ENCODE measurements at regions not wholly inside any gene's neighbourhood (a gene's known extent, or its start where the extent isn't known, plus 50 kb on each side); places are given as distances from the start of the nearest gene placed in this dataset.

DNA sequence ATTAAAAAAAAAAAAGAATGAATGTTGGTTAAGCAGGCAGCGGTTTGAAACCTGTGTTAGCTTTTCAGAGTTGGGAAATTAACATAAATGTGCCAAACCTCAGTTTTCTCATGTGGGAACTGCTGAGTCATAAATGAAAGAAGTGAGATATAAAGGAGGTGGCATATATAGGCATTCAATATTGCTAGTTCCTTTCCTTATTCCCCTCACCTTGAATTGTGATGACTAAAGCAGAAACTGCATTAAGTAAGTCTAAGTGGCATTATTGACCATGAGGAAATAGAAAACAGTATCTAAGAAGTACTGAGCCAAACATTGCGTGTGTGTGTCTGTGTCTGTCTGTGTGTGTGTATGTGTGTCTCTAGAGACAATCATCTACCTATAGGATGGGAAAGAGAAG, 691.2 kb downstream of the TLR4 start:
- no peak overlapping the region for H3K4me3 Mint-ChIP-seq
- H3K4me1 Mint-ChIP-seq = no peaks in the 10 kb centered on the region
- no peaks in the 10 kb centered on the region for H3K36me3 Mint-ChIP-seq
- no peaks in the 10 kb centered on the region for H3K27me3 Mint-ChIP-seq
- ATAC-seq (ENCODE audit: low read depth in 2 of 2) (no peak), DNase-seq (no peak)
- H3K27ac Mint-ChIP-seq = no peak overlapping the region
- no peaks in the 10 kb centered on the region for H3K9me3 Mint-ChIP-seq

DNA sequence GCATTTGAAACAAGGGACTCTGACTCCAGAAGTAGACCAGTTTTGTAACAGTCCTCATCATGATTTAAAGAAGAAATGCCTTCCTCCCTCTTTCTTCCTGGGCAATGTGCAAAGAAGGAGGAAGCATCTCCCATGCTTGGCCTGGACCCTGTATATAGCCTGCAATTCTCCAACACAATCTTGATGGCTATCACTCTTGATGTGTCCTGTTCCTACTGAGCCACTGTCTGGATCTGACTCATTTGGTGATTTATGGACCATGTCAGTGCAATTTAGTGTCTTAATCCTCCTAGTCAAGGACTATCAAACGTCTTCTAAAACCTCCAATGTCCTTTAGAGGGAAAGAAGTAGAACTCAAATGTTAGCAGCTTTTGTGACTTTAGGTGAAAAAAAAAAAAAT, 697.3 kb downstream of the TLR4 start:
- Mint-ChIP-seq H3K27ac (no peak overlapping the region), H3K4me3 (no peak overlapping the region), H3K36me3 (no peaks in the 10 kb centered on the region), H3K4me1 (no peaks in the 10 kb centered on the region), H3K27me3 (peaks cover 0 to 6% (median 0%) of the 10 kb centered on the region in 3 donors), H3K9me3 (no peaks in the 10 kb centered on the region)
- DNase-seq = no peak
- ATAC-seq (ENCODE audit: low read depth in 2 of 2) = no peak

GRCh38 chr9:118414676-118415075, 710.5 kb downstream of the TLR4 start:
- ATAC-seq (ENCODE audit: low read depth in 2 of 2) (no peak), DNase-seq (no peak)
- H3K27ac Mint-ChIP-seq = no peak overlapping the region
- H3K36me3 Mint-ChIP-seq = no peaks in the 10 kb centered on the region
- H3K27me3 Mint-ChIP-seq = peaks cover 0 to 4% (median 0%) of the 10 kb centered on the region in 3 donors
- H3K4me3 Mint-ChIP-seq = no peak overlapping the region
- H3K4me1 Mint-ChIP-seq = no peaks in the 10 kb centered on the region
- peaks cover 0 to 4% (median 0%) of the 10 kb centered on the region in 7 donors for H3K9me3 Mint-ChIP-seq

- Mint-ChIP-seq H3K27me3 (peaks cover 0 to 4% (median 0%) of the 10 kb centered on the region in 3 donors), H3K4me3 (no peak overlapping the region), H3K27ac (no peak overlapping the region), H3K4me1 (no peaks in the 10 kb centered on the region), H3K9me3 (peaks cover 0 to 2% (median 0%) of the 10 kb centered on the region in 7 donors), H3K36me3 (no peaks in the 10 kb centered on the region)
- DNase-seq = no peak
- ATAC-seq (ENCODE audit: low read depth in 2 of 2) = no peak
Observed at GRCh38 chr9:118418887-118419565, 714.8 kb downstream of the TLR4 start.

DNA sequence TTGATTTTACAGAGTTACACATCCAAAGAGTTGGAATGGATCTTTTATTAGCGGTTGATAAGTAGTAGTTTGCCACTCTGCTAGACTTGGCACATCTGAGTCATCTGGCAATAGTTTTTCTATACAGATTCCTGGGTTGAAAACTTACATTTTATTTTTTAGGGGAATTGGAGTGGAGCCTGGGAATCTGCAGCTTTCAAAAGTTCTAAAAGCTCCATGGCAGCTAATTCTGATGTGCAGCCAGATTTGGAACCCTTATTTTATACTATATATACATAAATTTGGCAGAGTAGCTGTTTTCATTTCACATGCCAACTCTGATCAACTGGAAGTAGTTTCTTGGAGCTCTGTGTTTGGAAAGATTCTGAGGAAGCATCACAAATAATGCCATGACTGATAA, 715.5 kb downstream of the TLR4 start:
- H3K9me3 Mint-ChIP-seq = peaks cover 0 to 2% (median 0%) of the 10 kb centered on the region in 7 donors
- H3K36me3 Mint-ChIP-seq = no peaks in the 10 kb centered on the region
- no peak overlapping the region for H3K27ac Mint-ChIP-seq
- no peak overlapping the region for H3K4me3 Mint-ChIP-seq
- DNase-seq (no peak), ATAC-seq (ENCODE audit: low read depth in 2 of 2) (no peak)
- no peaks in the 10 kb centered on the region for H3K4me1 Mint-ChIP-seq
- H3K27me3 Mint-ChIP-seq = peaks cover 0 to 4% (median 0%) of the 10 kb centered on the region in 3 donors

- Mint-ChIP-seq H3K4me1 (no peaks in the 10 kb centered on the region), H3K36me3 (no peaks in the 10 kb centered on the region), H3K27me3 (peaks cover 0 to 4% (median 0%) of the 10 kb centered on the region in 3 donors), H3K9me3 (peaks cover 0 to 4% (median 0%) of the 10 kb centered on the region in 7 donors), H3K4me3 (no peak overlapping the region), H3K27ac (no peak overlapping the region)
- ATAC-seq (ENCODE audit: low read depth in 2 of 2) (no peak), DNase-seq (no peak)
Observed at GRCh38 chr9:118422508-118422907, 718.3 kb downstream of the TLR4 start.

DNA sequence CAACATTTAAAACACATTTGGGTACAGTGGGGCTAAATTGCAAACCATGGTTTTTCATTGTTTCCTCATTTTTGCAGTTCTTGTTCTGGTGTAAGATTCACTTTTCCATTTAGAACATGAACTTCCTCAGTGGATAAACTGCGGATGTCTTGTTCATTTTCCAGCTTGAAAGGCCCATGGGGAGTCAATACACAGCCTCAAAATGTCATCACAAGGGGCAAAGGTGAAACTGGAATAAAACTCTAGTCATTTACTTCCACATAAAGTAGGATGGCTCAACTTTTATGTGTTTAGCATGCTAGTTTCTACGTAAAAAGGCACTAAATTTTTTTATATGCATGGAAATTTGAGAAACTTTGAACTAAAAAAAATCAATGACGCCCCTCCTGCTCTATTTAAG, 718.8 kb downstream of the TLR4 start:
- H3K27me3 Mint-ChIP-seq = peaks cover 0 to 4% (median 0%) of the 10 kb centered on the region in 3 donors
- no peak overlapping the region for H3K27ac Mint-ChIP-seq
- DNase-seq = no peak
- ATAC-seq (ENCODE audit: low read depth in 2 of 2) = no peak
- H3K36me3 Mint-ChIP-seq = no peaks in the 10 kb centered on the region
- H3K9me3 Mint-ChIP-seq = peaks cover 0 to 4% (median 0%) of the 10 kb centered on the region in 7 donors
- H3K4me1 Mint-ChIP-seq = no peaks in the 10 kb centered on the region
- no peak overlapping the region for H3K4me3 Mint-ChIP-seq

- Mint-ChIP-seq H3K36me3 (no peaks in the 10 kb centered on the region), H3K27ac (no peak overlapping the region), H3K9me3 (peaks cover 0 to 2% (median 0%) of the 10 kb centered on the region in 7 donors), H3K4me1 (no peaks in the 10 kb centered on the region), H3K4me3 (no peak overlapping the region), H3K27me3 (peaks cover 0 to 2% (median 0%) of the 10 kb centered on the region in 3 donors)
- no peak for DNase-seq
- no peak for ATAC-seq (ENCODE audit: low read depth in 2 of 2)
Observed at GRCh38 chr9:118423721-118424120, 719.5 kb downstream of the TLR4 start.

DNA sequence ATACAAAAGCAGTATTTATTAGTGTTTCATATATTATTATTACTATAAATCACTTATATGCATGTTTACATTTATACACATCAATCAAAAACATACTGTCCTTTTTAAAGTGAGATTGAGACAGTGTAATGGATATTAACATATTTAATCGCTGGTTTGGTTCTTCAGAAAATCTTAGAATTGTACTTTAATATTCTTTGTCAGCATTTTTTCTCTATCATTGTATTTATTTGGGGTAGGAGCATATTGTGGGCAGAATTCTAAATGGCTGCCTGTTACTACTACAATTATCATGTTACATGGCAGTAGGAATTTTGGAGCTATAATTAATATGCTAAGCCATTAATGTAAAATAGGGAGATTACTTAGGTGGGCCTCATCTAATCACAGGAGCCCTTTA, 722.6 kb downstream of the TLR4 start:
- no peaks in the 10 kb centered on the region for H3K4me1 Mint-ChIP-seq
- DNase-seq (no peak), ATAC-seq (ENCODE audit: low read depth in 2 of 2) (no peak)
- peaks cover 0 to 6% (median 0%) of the 10 kb centered on the region in 7 donors for H3K9me3 Mint-ChIP-seq
- no peak overlapping the region for H3K4me3 Mint-ChIP-seq
- no peak overlapping the region for H3K27ac Mint-ChIP-seq
- H3K36me3 Mint-ChIP-seq = no peaks in the 10 kb centered on the region
- peaks cover 0 to 4% (median 0%) of the 10 kb centered on the region in 3 donors for H3K27me3 Mint-ChIP-seq

- Mint-ChIP-seq H3K9me3 (peaks cover 0 to 2% (median 0%) of the 10 kb centered on the region in 7 donors), H3K4me3 (no peak overlapping the region), H3K36me3 (no peaks in the 10 kb centered on the region), H3K27ac (no peak overlapping the region), H3K4me1 (no peaks in the 10 kb centered on the region), H3K27me3 (peaks cover 0 to 3% (median 0%) of the 10 kb centered on the region in 3 donors)
- ATAC-seq (ENCODE audit: low read depth in 2 of 2) (no peak), DNase-seq (no peak)
Observed at GRCh38 chr9:118438810-118439209, 734.6 kb downstream of the TLR4 start.

- H3K4me3 Mint-ChIP-seq = no peak overlapping the region
- H3K36me3 Mint-ChIP-seq = no peaks in the 10 kb centered on the region
- no peaks in the 10 kb centered on the region for H3K4me1 Mint-ChIP-seq
- ATAC-seq (ENCODE audit: low read depth in 2 of 2) (no peak), DNase-seq (no peak)
- H3K9me3 Mint-ChIP-seq = peaks cover 0 to 2% (median 0%) of the 10 kb centered on the region in 7 donors
- peaks cover 0 to 3% (median 0%) of the 10 kb centered on the region in 3 donors for H3K27me3 Mint-ChIP-seq
- no peak overlapping the region for H3K27ac Mint-ChIP-seq
Observed at GRCh38 chr9:118439441-118439840, 735.2 kb downstream of the TLR4 start.

DNA sequence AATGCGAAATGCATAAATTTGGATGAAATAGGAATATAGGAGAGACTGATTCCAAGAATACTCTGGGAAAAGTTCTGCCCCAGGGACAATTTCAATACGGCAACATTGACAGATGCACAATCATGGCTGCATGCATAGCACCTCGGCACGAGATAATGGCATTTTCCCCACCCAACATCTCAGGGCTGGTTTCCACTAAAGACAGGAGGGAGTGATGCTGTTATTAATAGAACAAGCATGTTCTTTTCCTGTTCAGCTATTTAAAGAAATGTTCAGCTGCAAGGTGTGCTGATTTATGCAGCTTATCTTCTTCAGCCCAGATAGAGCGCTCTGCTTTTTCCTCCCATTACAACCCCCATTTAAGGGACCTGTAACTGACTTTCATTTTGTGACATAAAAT, 740.2 kb downstream of the TLR4 start:
- Mint-ChIP-seq H3K36me3 (no peaks in the 10 kb centered on the region), H3K27me3 (no peaks in the 10 kb centered on the region), H3K9me3 (no peaks in the 10 kb centered on the region), H3K4me1 (no peaks in the 10 kb centered on the region), H3K27ac (no peak overlapping the region), H3K4me3 (no peak overlapping the region)
- DNase-seq = no peak
- ATAC-seq (ENCODE audit: low read depth in 2 of 2) = no peak

DNA sequence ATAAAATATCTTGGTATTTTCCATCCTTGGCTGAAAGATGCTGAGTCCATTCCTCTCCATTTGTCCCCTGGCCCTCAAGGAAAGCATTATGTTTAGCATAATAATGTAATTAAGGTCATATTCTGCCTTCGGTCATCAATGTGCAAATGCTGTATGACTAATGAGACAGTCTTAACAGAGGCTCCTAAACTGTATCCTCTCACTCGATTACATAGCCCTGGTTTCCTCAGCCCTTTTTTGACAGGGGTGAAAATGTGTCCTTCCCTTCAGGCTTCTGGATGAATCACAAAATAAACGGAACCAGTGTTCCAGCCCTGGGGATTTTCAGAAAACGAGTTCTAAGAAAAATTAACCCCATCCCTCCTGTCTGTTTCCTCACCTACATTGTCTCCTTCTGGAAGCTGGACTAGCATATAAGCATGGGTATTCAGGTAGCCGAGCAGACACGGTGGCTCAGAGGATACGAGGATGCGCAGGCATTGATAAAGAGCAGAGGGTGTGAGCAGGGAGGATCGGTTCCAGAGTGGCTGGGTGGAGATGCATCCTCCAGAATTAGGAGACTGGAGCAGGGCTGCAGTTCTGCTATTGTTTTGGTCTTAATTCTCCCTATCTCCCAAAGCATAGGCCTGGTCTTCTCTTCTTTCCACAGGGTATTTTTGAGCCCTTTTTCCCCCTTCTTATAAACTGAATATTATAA, 742.9 kb downstream of the TLR4 start:
- no peak for ATAC-seq (ENCODE audit: low read depth in 2 of 2)
- Mint-ChIP-seq H3K4me1 (no peaks in the 10 kb centered on the region), H3K27ac (no peak overlapping the region), H3K4me3 (no peak overlapping the region), H3K36me3 (no peaks in the 10 kb centered on the region), H3K9me3 (no peaks in the 10 kb centered on the region), H3K27me3 (no peaks in the 10 kb centered on the region)
- no peak for DNase-seq

- H3K4me3 Mint-ChIP-seq = no peak overlapping the region
- no peak overlapping the region for H3K27ac Mint-ChIP-seq
- no peaks in the 10 kb centered on the region for H3K4me1 Mint-ChIP-seq
- H3K27me3 Mint-ChIP-seq = no peaks in the 10 kb centered on the region
- ATAC-seq (ENCODE audit: low read depth in 2 of 2) (no peak), DNase-seq (no peak)
- no peaks in the 10 kb centered on the region for H3K36me3 Mint-ChIP-seq
- peaks cover 0 to 6% (median 0%) of the 10 kb centered on the region in 7 donors for H3K9me3 Mint-ChIP-seq
Observed at GRCh38 chr9:118449554-118449953, 745.4 kb downstream of the TLR4 start.
